GM18502 (cell line): ENCODE measurements at regions not wholly inside any gene's neighbourhood (a gene's known extent, or its start where the extent isn't known, plus 50 kb on each side); places are given as distances from the start of the nearest gene placed in this dataset.

Experiments
- ATAC-seq: cut with Tn5 transposase; IDR thresholded peaks from one replicate; pipeline ENCODE4 v1.9.1; 2021; ENCODE audit warnings: mild to moderate bottlenecking; ENCODE audit not compliant: unreplicated experiment, poor library complexity

DNA sequence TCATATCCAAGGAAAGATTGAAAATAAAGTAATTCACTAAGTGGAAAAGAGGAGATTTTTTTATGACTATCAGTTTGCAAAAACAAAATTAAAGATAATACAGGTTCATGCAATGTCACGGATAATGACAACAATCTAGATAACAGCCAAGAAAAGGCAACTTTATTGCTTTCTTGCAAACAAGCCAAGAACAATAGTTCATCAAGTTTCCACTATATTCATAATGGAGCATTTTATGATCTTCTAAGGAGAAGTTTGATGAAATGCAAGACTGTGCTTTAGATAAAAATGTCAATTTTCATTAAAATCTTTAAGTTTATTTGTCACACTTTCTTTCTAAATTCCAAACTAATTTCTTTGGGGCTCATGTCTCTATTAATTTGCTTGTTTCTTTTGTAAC lies 53.9 kb upstream of the NRP1 start:
- no peak for ATAC-seq

DNA sequence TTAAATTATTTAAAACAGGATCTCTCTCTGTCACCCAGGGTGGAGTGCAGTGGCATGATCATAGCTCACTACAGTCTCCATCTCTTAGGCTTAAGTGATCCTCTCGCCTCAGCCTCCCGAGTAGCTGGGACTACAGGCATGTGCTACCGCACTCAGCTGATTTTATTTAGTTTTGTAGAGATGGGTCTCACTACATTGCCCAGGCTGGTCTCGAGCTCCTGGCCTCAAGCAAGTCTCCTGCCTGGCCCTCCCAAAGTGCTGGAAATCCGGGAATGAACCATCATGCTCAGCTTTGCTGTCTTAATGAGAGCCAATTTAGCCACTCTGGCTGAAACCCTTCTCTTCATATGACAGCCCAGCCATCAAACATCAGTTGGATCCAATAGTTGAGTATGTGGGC lies 53.3 kb upstream of the NRP1 start:
- ATAC-seq, result no peak

DNA sequence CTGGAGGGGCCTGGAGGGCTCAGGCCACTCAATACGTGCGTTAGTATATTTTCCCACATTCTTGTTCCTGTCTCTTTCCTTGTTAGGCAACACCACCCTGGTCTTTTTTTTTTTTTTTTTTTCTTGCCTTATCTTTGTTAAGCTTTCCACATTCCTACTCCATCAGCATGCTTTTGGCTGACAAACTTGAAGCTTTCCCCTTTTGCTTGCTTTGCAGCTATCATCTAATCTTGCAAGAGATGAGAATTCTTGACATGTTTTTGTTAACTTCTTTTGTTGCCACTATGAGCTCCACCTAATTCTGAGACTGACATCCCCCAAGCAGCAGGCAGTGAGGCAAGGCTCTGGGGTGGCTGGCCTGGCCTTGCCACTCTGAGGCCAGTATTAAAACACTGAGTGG lies 52.5 kb upstream of the NRP1 start:
- ATAC-seq, result no peak

DNA sequence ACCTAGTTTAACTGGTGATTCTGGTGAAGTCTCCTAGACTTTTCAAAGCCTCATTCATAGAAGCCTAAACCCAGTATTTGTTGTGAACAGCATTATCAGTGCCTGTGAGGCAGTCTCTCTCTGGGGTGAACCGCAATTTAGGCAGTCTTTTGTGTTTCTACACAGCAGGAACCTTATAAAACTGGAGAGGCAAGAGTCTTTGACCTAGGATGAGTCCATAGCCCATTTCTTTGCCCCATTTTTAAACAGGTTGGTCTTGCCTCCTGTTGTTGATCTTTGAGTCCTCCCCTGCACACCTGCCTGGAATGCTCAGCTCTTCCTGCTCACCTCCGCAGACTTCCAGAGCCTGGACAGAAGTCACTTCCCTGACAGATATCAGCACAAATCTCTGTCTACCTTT lies 51.2 kb upstream of the NRP1 start:
- no peak for ATAC-seq

DNA sequence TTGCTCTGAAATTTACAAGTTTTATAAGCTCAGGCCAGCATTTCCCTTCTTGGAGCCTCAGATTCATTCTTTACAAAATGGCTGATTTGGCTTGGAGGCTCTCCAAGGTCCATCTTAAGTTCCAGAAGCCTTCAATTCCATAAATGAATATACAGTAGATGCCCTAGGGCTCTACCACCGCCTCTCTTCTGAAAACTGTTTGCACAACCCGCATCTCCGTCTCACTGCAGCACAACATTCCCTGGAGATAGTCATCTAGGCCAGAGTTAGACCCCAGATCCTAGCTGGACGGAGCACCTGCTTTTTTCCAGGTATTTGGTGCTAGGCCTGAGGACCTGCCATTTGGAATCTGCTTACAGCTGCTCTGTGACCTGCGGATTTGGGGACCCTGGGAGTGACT lies 50.5 kb upstream of the NRP1 start:
- ATAC-seq, result no peak
